ENCODE measurements at regions not wholly inside any gene's neighbourhood (a gene's known extent, or its start where the extent isn't known, plus 50 kb on each side); places are given as distances from the start of the nearest gene placed in this dataset.

DNA sequence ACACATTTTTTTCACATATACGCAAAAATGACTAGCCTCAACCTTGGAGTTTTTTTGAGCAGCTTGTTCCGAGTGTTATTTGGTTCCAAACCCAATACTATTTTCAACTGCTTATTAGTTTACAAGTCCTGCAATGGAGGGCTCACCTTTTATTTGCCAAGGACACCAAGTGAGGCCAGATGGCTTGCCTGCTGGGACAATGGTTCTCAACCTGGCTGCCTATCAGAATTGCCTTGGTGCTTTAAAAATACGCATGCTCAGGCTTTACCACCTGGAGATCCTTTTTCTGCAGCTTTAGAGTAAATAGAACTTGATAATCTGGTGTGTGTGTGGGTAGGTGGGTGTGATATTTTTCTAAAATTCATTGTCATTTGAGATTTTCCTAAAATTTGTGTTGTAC is 276.8 kb downstream of the MTERF1 start:
- Histone ChIP-seq H3K9me3 (ENCODE audit: control insufficient read depth in 1 of 2, insufficient read depth in 1 of 2, low read depth in 1 of 2, low read length in 2 of 2) (no peaks in the 10 kb centered on the region), H2AFZ (ENCODE audit: low read depth, low read length, poor library complexity, severe bottlenecking) (no peak overlapping the region), H3K9ac (ENCODE audit: low read length) (no peak overlapping the region), H3K4me3 (replicated peaks in 1 of 2; ENCODE audit: low read depth in 1 of 2, low read length in 2 of 2) (no peak overlapping the region), H3K9me2 (ENCODE audit: insufficient read depth) (no peaks in the 10 kb centered on the region), H3K27me3 (ENCODE audit: insufficient read depth, low read length) (no peaks in the 10 kb centered on the region), H3K4me1 (ENCODE audit: control insufficient read depth in 1 of 2, insufficient read depth in 2 of 2, low read length in 2 of 2) (no peaks in the 10 kb centered on the region), H4K20me1 (ENCODE audit: insufficient read depth) (no peaks in the 10 kb centered on the region), H3K36me3 (ENCODE audit: control insufficient read depth in 1 of 2, insufficient read depth in 2 of 2, low read length in 2 of 2) (no peaks in the 10 kb centered on the region), H3K4me2 (ENCODE audit: low read length) (no peak overlapping the region), H3K27ac (ENCODE audit: low read depth, low read length) (no peak overlapping the region), H3K79me2 (ENCODE audit: insufficient read depth, low read length) (no peaks in the 10 kb centered on the region)
- ATAC-seq (no peak), DNase-seq (ENCODE audit: low read depth, low spot score) (no peak)
- TF ChIP-seq CTCF (IDR thresholded peaks at IDR 0.05 in 2 of 3, conservative IDR thresholded peaks at IDR 0.05 in 1 of 3; ENCODE audit: borderline replicate concordance in 1 of 3, insufficient read depth in 1 of 3, low read depth in 2 of 3, low read length in 2 of 3) (no peak), ELF1 (IDR thresholded peaks at IDR 0.05; ENCODE audit: borderline replicate concordance, low read depth) (no peak), CEBPB (IDR thresholded peaks at IDR 0.05; ENCODE audit: low read depth) (no peak), POLR2A (IDR thresholded peaks at IDR 0.05; ENCODE audit: borderline replicate concordance, extremely low read depth, insufficient read depth, insufficient read length) (no peak), EGR1 (IDR thresholded peaks at IDR 0.05; ENCODE audit: low read depth) (no peak), FOSL1 (IDR thresholded peaks at IDR 0.05; ENCODE audit: low read depth) (no peak)
- TF ChIP-seq, protein P1, sequence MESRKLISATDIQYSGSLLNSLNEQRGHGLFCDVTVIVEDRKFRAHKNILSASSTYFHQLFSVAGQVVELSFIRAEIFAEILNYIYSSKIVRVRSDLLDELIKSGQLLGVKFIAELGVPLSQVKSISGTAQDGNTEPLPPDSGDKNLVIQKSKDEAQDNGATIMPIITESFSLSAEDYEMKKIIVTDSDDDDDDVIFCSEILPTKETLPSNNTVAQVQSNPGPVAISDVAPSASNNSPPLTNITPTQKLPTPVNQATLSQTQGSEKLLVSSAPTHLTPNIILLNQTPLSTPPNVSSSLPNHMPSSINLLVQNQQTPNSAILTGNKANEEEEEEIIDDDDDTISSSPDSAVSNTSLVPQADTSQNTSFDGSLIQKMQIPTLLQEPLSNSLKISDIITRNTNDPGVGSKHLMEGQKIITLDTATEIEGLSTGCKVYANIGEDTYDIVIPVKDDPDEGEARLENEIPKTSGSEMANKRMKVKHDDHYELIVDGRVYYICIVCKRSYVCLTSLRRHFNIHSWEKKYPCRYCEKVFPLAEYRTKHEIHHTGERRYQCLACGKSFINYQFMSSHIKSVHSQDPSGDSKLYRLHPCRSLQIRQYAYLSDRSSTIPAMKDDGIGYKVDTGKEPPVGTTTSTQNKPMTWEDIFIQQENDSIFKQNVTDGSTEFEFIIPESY (IDR thresholded peaks at IDR 0.05; ENCODE audit: extremely low read depth, insufficient replicate concordance, low read length), result no peak
- TF ChIP-seq, protein P2, sequence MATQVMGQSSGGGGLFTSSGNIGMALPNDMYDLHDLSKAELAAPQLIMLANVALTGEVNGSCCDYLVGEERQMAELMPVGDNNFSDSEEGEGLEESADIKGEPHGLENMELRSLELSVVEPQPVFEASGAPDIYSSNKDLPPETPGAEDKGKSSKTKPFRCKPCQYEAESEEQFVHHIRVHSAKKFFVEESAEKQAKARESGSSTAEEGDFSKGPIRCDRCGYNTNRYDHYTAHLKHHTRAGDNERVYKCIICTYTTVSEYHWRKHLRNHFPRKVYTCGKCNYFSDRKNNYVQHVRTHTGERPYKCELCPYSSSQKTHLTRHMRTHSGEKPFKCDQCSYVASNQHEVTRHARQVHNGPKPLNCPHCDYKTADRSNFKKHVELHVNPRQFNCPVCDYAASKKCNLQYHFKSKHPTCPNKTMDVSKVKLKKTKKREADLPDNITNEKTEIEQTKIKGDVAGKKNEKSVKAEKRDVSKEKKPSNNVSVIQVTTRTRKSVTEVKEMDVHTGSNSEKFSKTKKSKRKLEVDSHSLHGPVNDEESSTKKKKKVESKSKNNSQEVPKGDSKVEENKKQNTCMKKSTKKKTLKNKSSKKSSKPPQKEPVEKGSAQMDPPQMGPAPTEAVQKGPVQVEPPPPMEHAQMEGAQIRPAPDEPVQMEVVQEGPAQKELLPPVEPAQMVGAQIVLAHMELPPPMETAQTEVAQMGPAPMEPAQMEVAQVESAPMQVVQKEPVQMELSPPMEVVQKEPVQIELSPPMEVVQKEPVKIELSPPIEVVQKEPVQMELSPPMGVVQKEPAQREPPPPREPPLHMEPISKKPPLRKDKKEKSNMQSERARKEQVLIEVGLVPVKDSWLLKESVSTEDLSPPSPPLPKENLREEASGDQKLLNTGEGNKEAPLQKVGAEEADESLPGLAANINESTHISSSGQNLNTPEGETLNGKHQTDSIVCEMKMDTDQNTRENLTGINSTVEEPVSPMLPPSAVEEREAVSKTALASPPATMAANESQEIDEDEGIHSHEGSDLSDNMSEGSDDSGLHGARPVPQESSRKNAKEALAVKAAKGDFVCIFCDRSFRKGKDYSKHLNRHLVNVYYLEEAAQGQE (IDR thresholded peaks at IDR 0.05; ENCODE audit: low read depth), result no peak
- intact Hi-C loops (cut with micrococcal nuclease), result no loop called here
- no TSS peak for BruUV-seq (replicated peaks)
- POLR2A ChIA-PET, result no interaction called here
- CTCF ChIA-PET, result no interaction called here
- RAD21 ChIA-PET (ENCODE audit: low non-redundant PET in 1 of 2, low total read pairs in 2 of 2, uncharacterized antibody in 2 of 2, unreplicated experiment in 2 of 2), result interaction anchor here in 1 of 2 experiments (0.6 kb wide), 1 partner anchor 482 kb away, joined by 3 read pairs; no protein-coding TSS in a partner anchor
